ENCODE measurements at regions not wholly inside any gene's neighbourhood (a gene's known extent, or its start where the extent isn't known, plus 50 kb on each side); places are given as distances from the start of the nearest gene placed in this dataset.
"Not testable (repeated sequence)": the region's sequence is repeated elsewhere in the genome, so short reads cannot be mapped to it uniquely, and the experiment has no call there.

DNA sequence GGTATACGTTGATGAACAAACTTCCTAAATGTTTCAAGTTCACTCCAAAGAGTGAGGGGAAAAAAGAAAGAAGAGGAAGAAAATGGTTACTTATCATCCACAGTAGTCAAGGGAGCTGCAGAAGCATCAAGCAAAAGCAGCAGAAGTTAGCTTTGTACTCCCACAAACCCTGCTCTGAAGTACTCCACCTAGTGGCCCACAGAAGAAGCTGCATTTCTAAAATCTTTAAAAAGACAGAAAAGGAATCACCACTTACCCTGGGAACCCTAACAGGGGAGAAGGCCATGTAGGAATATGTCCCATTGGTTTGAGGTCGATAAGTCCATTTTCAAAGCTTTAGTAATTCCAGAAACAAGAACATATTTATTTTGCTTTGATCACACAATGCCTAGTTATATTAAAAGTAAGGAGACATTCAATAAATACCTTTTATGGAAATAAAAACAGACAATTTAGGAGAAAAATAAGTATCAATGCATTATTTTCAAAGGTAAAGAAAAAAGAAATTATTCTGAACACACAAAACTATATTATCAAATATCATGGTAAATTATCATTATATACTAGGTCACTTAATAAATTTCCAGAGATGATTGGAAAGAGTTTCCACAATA, 900.5 kb upstream of the DEFB115 start:
- H3K9me3 ChIP-seq (ENCODE audit: insufficient read depth, low read depth, low read length); H3K27ac ChIP-seq (ENCODE audit: low read length); H3K27me3 ChIP-seq (ENCODE audit: insufficient read depth, low read length); H3K4me3 ChIP-seq (ENCODE audit: low read length); H3K36me3 ChIP-seq (ENCODE audit: insufficient read depth, low read depth, low read length); H3K9ac ChIP-seq (ENCODE audit: low read depth, low read length); H3K4me1 ChIP-seq (ENCODE audit: insufficient read depth, low read length): not testable (repeated sequence)

DNA sequence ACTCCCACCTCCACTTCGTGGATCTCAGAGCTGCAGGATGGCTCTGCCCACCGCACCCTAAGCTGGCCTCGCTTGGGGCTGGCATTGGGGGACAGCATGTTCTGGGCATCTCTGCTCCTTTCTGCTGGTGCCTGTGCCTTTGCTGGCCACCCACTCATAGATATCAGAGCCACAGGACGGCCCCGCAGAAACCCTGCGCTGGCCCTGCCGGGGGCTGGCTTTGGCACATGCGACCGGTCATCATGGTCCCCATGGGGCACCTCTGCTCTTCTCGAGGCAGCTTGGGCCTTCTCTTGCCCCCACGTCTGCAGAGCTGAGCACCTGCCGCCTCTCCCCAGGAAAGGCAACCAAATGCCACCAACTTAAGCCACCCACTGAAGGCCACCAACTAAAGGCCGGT, 895.7 kb upstream of the DEFB115 start:
- not testable (repeated sequence) for H3K36me3 ChIP-seq (ENCODE audit: insufficient read depth, low read depth, low read length); H3K27ac ChIP-seq (ENCODE audit: low read length); H3K27me3 ChIP-seq (ENCODE audit: insufficient read depth, low read length); H3K4me1 ChIP-seq (ENCODE audit: insufficient read depth, low read length); H3K4me3 ChIP-seq (ENCODE audit: low read length); H3K9ac ChIP-seq (ENCODE audit: low read depth, low read length); H3K9me3 ChIP-seq (ENCODE audit: insufficient read depth, low read depth, low read length)

DNA sequence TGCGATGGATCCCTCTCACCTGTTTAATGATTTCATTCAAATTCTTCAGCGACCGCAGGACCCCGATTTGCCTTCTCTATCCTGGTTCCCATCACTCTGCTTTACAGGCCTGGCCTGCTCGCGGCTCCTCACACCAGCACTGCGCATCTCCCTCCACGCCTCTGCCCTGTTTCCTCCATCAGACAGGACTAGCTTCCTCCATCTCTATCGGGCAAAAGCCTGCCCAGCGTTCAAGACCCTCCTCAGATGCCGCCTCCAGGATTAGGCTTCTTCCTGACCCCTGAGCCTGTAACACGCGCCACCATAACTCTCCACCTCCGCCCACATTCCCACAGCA, 881.1 kb upstream of the DEFB115 start:
- H3K27me3 ChIP-seq (ENCODE audit: insufficient read depth, low read length); H3K9me3 ChIP-seq (ENCODE audit: insufficient read depth, low read depth, low read length); H3K36me3 ChIP-seq (ENCODE audit: insufficient read depth, low read depth, low read length); H3K27ac ChIP-seq (ENCODE audit: low read length); H3K4me1 ChIP-seq (ENCODE audit: insufficient read depth, low read length): not testable (repeated sequence)
- H3K9ac ChIP-seq (ENCODE audit: low read depth, low read length) = peak overlapping the region; percentile 63; the same call in 1 of the 2 replicates
- peak overlapping the region; percentile 65; the same call in 1 of the 2 replicates for H3K4me3 ChIP-seq (ENCODE audit: low read length)

DNA sequence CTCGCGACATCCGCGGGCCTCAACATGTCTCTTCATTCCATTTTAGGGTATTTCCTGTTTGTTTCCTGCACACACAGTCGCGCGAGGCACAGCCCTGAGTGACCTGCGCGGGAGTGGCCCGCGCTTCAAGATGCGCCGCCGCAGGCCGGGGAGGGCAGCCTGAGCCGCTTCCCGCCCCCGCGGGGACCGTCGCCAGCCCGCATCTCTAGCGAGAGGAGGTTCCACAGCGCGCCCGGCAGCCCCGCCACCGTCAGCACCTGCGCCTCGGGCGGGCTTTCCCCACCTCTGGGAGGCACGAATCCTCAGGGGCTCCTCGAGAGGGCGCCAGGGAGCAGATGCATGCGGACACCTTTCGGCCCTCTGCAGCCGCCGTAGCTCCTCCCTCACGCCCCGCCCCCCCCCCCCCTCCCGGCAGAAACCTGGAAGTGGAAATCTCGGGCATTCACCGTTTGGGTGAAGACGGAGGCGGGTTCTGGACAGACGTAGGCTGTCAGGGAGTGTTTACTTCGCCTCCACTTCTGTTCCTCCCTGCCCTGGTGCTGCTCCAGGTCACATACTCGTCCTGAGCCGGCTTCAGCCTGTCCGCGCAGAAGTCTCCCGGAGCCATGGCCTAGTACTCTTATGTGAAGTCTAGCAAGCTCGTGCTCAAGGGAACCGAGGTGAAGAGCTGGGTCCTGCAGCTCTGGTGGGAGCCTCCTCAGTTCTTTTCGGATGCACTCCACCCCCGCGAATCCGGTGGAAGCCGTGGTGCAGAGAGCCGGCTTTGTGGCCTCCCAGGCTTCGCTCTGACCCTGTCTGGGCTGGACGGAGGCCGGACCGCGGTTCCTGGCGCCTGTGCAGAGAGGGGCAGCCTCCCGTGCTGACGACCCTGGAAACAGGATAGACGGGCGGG, 880.5 kb upstream of the DEFB115 start:
- Histone ChIP-seq H3K9ac (ENCODE audit: low read depth, low read length) (peak overlapping the region; percentile 91), H3K27ac (ENCODE audit: low read length) (no peak overlapping the region), H3K4me1 (ENCODE audit: insufficient read depth, low read length) (no peaks in the 10 kb centered on the region), H3K36me3 (ENCODE audit: insufficient read depth, low read depth, low read length) (no peaks in the 10 kb centered on the region), H3K9me3 (ENCODE audit: insufficient read depth, low read depth, low read length) (no peaks in the 10 kb centered on the region), H3K27me3 (ENCODE audit: insufficient read depth, low read length) (no peaks in the 10 kb centered on the region; the same call in 1 of the 2 replicates), H3K4me3 (ENCODE audit: low read length) (peak overlapping the region; percentile 98)

DNA sequence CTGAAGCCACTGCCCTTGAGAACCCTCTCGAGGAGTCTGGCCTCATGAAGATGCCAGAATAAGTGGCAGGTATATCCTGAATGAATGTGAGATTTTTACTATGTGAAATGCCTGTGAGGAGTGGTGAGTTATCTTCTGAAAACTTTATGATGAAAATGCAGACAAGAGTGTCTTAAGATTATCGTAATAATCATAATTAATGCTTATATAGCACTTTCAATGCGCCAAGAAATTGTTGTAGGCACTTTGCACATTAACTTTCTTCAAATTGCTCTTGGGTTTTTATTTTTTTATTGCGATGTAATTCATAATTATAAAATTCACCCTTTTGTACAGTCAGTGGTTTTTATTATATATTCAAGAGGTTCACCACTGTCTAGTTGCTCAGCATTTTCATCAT, 879.1 kb upstream of the DEFB115 start:
- H3K4me1 ChIP-seq (ENCODE audit: insufficient read depth, low read length); H3K27me3 ChIP-seq (ENCODE audit: insufficient read depth, low read length); H3K4me3 ChIP-seq (ENCODE audit: low read length); H3K9ac ChIP-seq (ENCODE audit: low read depth, low read length); H3K9me3 ChIP-seq (ENCODE audit: insufficient read depth, low read depth, low read length); H3K36me3 ChIP-seq (ENCODE audit: insufficient read depth, low read depth, low read length); H3K27ac ChIP-seq (ENCODE audit: low read length): not testable (repeated sequence)

DNA sequence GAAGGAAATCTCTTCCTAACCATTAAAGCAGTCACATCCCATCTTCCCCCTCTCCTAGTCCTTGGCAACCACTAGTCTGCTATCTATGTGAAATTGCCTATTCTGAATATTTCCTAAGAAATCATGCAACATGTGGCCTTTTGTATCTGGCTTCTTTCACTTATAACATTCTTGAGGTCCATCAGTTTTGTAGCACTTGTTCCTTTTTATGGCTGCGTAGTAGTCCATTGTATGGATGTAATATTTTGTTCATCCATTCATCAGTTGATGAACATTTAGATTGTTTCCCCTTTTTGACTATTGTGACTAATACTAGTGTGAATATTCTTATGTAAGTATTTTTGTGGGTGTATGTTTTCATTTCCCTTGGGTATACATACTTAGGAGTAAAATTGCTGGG, 878.7 kb upstream of the DEFB115 start:
- not testable (repeated sequence) for H3K4me3 ChIP-seq (ENCODE audit: low read length); H3K27ac ChIP-seq (ENCODE audit: low read length); H3K36me3 ChIP-seq (ENCODE audit: insufficient read depth, low read depth, low read length); H3K9me3 ChIP-seq (ENCODE audit: insufficient read depth, low read depth, low read length); H3K9ac ChIP-seq (ENCODE audit: low read depth, low read length); H3K4me1 ChIP-seq (ENCODE audit: insufficient read depth, low read length); H3K27me3 ChIP-seq (ENCODE audit: insufficient read depth, low read length)

DNA sequence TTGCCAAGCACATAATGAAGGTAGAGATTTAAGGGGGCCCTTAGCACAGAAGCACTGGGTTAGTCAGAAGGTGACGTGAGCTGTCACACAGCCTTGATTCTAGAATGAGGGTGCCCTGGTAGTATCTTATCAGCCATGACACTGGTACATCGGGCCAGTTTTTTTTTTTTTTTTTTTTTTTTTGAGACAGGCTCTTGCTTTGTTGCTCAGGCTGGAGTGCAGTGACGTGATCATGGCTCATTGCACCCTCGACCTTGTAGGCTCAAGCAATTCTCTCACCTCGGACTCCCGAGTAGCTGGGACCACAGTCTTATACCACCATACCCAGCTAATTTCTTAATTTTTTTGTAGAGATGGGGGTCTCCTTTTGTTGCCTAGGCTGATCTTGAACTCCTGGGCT, 872.6 kb upstream of the DEFB115 start:
- not testable (repeated sequence) for H3K4me3 ChIP-seq (ENCODE audit: low read length); H3K36me3 ChIP-seq (ENCODE audit: insufficient read depth, low read depth, low read length); H3K9ac ChIP-seq (ENCODE audit: low read depth, low read length); H3K27me3 ChIP-seq (ENCODE audit: insufficient read depth, low read length); H3K9me3 ChIP-seq (ENCODE audit: insufficient read depth, low read depth, low read length); H3K27ac ChIP-seq (ENCODE audit: low read length); H3K4me1 ChIP-seq (ENCODE audit: insufficient read depth, low read length)

DNA sequence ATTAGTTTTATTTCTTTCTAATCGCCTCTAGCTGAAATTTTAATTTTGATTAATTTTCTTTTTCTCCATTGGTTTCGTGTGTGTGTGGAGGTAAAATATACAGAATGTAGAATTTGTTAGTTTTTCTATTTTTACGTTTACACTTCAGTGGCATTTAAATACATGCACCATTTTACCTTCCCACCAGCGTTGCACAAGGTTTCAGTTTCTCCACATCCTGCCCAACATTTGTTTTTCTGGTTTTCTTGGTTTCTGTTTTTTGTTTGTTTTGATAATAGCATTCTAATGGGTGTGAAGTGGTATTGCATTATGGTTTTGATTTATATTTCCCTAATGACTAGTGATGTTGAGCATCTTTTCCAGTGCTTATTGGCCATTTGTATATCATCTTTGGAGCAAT, 871.4 kb upstream of the DEFB115 start:
- not testable (repeated sequence) for H3K9ac ChIP-seq (ENCODE audit: low read depth, low read length); H3K27me3 ChIP-seq (ENCODE audit: insufficient read depth, low read length); H3K9me3 ChIP-seq (ENCODE audit: insufficient read depth, low read depth, low read length); H3K4me1 ChIP-seq (ENCODE audit: insufficient read depth, low read length); H3K27ac ChIP-seq (ENCODE audit: low read length); H3K36me3 ChIP-seq (ENCODE audit: insufficient read depth, low read depth, low read length); H3K4me3 ChIP-seq (ENCODE audit: low read length)

DNA sequence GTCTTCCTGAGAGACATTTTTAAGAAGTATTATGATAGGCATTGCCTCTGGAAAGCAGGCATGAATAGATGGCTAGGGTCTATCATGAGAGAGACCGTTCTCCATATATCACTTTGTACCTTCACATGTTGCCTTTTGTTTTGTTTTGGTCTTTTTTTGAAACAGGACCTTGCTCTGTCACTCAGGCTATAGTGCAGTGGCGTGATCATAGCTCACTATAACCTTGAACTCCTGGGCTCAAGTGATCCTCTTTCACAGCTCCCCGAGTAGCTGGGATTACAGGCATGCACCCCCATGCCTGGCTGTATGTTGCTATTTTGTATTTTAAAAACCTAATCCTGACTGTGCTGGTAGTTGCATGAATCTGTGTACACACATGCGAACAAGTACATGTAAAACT, 869.6 kb upstream of the DEFB115 start:
- H3K9ac ChIP-seq (ENCODE audit: low read depth, low read length); H3K27ac ChIP-seq (ENCODE audit: low read length); H3K36me3 ChIP-seq (ENCODE audit: insufficient read depth, low read depth, low read length); H3K4me3 ChIP-seq (ENCODE audit: low read length); H3K4me1 ChIP-seq (ENCODE audit: insufficient read depth, low read length); H3K9me3 ChIP-seq (ENCODE audit: insufficient read depth, low read depth, low read length); H3K27me3 ChIP-seq (ENCODE audit: insufficient read depth, low read length): not testable (repeated sequence)

DNA sequence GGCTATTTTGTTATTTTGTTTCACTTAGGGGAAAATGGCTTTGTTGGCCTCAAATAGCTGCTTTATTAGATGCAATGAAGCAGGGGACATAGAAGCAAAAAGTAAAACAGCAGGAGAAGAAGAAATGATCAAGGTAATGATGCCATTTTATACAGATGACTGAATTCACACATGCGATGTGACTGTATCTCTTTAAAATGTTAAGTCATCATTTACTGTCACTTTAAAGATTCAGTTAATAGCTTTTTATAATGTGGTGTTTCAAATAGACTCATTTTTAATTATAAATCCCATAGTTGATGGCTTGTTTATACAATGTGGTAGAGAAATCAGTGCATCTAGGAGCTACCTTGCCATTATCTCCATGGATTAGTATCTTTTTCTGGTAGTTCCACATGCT, 863.9 kb upstream of the DEFB115 start:
- not testable (repeated sequence) for H3K4me1 ChIP-seq (ENCODE audit: insufficient read depth, low read length); H3K9me3 ChIP-seq (ENCODE audit: insufficient read depth, low read depth, low read length); H3K36me3 ChIP-seq (ENCODE audit: insufficient read depth, low read depth, low read length); H3K27me3 ChIP-seq (ENCODE audit: insufficient read depth, low read length); H3K4me3 ChIP-seq (ENCODE audit: low read length); H3K27ac ChIP-seq (ENCODE audit: low read length); H3K9ac ChIP-seq (ENCODE audit: low read depth, low read length)

DNA sequence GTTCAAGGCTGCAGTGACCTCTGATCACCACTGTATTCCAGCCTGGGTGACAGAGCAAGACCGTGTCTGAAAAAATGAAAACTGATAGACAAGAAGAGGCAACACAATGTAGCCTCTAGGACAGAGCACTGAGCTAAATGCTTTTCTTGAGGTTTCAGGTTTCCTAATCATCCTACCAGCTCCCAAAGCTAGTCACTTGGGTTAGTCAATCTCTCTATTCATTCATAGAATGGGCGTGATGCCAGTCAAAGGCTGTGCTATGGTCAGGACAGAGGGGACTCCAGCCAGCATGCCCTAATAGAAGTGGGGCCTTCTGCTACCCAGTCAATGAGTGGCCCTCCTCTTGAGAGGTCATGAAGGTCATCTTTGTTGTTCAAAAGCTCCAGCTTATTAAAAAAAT, 860.4 kb upstream of the DEFB115 start:
- H3K27ac ChIP-seq (ENCODE audit: low read length); H3K4me3 ChIP-seq (ENCODE audit: low read length); H3K4me1 ChIP-seq (ENCODE audit: insufficient read depth, low read length); H3K9me3 ChIP-seq (ENCODE audit: insufficient read depth, low read depth, low read length); H3K27me3 ChIP-seq (ENCODE audit: insufficient read depth, low read length); H3K9ac ChIP-seq (ENCODE audit: low read depth, low read length); H3K36me3 ChIP-seq (ENCODE audit: insufficient read depth, low read depth, low read length): not testable (repeated sequence)

DNA sequence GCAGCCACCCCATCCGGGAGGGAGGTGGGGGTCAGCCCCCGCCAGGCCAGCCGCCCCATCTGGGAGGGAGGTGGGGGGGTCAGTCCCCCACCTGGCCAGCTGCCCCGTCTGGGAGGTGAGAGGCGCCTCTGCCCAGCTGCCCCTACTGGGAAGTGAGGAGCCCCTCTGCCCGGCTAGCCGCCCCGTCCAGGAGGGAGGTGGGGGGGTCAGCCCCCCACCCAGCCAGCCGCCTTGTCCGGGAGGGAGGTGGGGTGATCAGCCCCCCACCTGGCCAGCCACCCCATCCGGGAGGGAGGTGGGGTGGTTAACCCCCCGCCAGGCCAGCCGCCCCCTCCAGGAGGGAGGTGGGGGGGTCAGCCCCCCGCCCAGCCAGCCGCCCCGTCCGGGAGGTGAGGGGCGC, 852.4 kb upstream of the DEFB115 start:
- H3K9me3 ChIP-seq (ENCODE audit: insufficient read depth, low read depth, low read length); H3K27me3 ChIP-seq (ENCODE audit: insufficient read depth, low read length); H3K4me1 ChIP-seq (ENCODE audit: insufficient read depth, low read length); H3K9ac ChIP-seq (ENCODE audit: low read depth, low read length); H3K27ac ChIP-seq (ENCODE audit: low read length); H3K36me3 ChIP-seq (ENCODE audit: insufficient read depth, low read depth, low read length); H3K4me3 ChIP-seq (ENCODE audit: low read length): not testable (repeated sequence)
